OCI-LY1 (cell line): ENCODE measurements at regions not wholly inside any gene's neighbourhood (a gene's known extent, or its start where the extent isn't known, plus 50 kb on each side); places are given as distances from the start of the nearest gene placed in this dataset.

Experiments
- EZH2 ChIP-seq: fragments of 200-600 bp; sonication (generic), shearing (Covaris generic); IDR thresholded peaks from 2 replicates; pipeline ENCODE4 v1.8.0; 2017; ENCODE audit warnings: borderline replicate concordance, mixed run types, mild to moderate bottlenecking, antibody characterized with exemption, low read length, moderate library complexity, mixed read lengths
- TF ChIP-seq, protein P1 (sequence below): fragments of 200-600 bp; sonication (generic), shearing (Covaris generic); IDR thresholded peaks from 2 replicates; pipeline ENCODE4 v1.5.1; 2017; ENCODE audit warnings: mild to moderate bottlenecking, antibody characterized with exemption, low read length, moderate library complexity, mixed read lengths

DNA sequence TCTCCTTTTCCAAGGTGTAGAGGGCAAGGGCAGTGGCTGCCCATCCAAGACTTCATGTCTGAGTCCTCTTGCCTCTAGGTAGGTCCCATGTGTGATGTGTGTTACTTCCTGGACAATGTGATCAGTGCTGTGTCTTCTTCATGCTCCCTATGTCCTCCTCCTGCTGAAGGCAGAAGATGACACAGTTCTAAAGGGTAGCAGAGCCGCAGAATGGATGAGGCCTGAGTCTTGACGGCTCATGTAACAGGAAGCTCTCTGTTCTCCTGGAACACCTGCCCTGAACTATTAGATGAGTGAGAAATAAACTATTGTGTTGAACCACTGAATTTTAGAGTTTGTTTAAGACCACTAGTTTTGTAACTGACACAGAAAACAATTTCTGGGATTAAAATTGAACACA, 165.9 kb downstream of the NDFIP2 start:
- TF ChIP-seq, protein P1, sequence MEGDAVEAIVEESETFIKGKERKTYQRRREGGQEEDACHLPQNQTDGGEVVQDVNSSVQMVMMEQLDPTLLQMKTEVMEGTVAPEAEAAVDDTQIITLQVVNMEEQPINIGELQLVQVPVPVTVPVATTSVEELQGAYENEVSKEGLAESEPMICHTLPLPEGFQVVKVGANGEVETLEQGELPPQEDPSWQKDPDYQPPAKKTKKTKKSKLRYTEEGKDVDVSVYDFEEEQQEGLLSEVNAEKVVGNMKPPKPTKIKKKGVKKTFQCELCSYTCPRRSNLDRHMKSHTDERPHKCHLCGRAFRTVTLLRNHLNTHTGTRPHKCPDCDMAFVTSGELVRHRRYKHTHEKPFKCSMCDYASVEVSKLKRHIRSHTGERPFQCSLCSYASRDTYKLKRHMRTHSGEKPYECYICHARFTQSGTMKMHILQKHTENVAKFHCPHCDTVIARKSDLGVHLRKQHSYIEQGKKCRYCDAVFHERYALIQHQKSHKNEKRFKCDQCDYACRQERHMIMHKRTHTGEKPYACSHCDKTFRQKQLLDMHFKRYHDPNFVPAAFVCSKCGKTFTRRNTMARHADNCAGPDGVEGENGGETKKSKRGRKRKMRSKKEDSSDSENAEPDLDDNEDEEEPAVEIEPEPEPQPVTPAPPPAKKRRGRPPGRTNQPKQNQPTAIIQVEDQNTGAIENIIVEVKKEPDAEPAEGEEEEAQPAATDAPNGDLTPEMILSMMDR, result no peak
- no peak for TF ChIP-seq EZH2
